Gastroesophageal sphincter (tissue), 4 donors: ENCODE measurements at regions not wholly inside any gene's neighbourhood (a gene's known extent, or its start where the extent isn't known, plus 50 kb on each side); places are given as distances from the start of the nearest gene placed in this dataset.

ENCODE experiments used
- ATAC-seq: fragments of 150-250 bp; one replicate; pipeline ENCODE4 v1.9.1; 2016; ENCODE audit warnings: mild to moderate bottlenecking, moderate library complexity
- H3K27ac ChIP-seq, 4 donors: fragments of 200-600 bp; sonication (generic) in 3 of 4; 1 replicate in 3 of 4; 2 replicates in 1 of 4; pipeline ENCODE4 v1.5.1; 2016 to 2019
- H3K27me3 ChIP-seq: fragments of 200-600 bp; sonication (generic); one replicate; pipeline ENCODE4 v1.5.1; 2019
- H3K36me3 ChIP-seq, 2 donors: fragments of 200-600 bp; sonication (generic); one replicate each; pipeline ENCODE4 v1.5.1; 2019; ENCODE audit warnings: control low read depth in 1 of 2
- H3K4me1 ChIP-seq, 3 donors: fragments of 200-600 bp; sonication (generic); 1 replicate in 2 of 3; 2 replicates in 1 of 3; pipeline ENCODE4 v1.5.1; 2016 to 2019; ENCODE audit warnings: control low read depth in 2 of 3
- H3K4me3 ChIP-seq, 2 donors: fragments of 200-600 bp; sonication (generic); one replicate each; pipeline ENCODE4 v1.5.1; 2019; ENCODE audit warnings: mild to moderate bottlenecking in 1 of 2, moderate library complexity in 1 of 2
- H3K9me3 ChIP-seq, 3 donors: fragments of 200-600 bp; sonication (generic); one replicate each; pipeline ENCODE4 v1.5.1; 2017 to 2019; ENCODE audit warnings: control low read depth in 2 of 3
- CTCF ChIP-seq, 4 experiments: fragments of 200-600 bp in 2 of 4; fragments of 450-650 bp in 2 of 4; sonication (generic) in 1 of 4; IDR thresholded peaks; one replicate each; pipeline ENCODE4 v1.5.1; 2017 to 2019; ENCODE audit warnings: antibody characterized with exemption in 4 of 4, mild to moderate bottlenecking in 2 of 4, moderate library complexity in 2 of 4
- EP300 ChIP-seq: sonication (generic); formaldehyde crosslinking; IDR thresholded peaks from one replicate; pipeline ENCODE4 v1.6.1; 2017; ENCODE audit warnings: antibody characterized with exemption, mild to moderate bottlenecking
- POLR2A ChIP-seq, 2 donors: fragments of 450-650 bp; IDR thresholded peaks; one replicate each; pipeline ENCODE4 v1.6.1; 2017; ENCODE audit warnings: antibody characterized with exemption in 2 of 2, mild to moderate bottlenecking in 2 of 2, moderate library complexity in 1 of 2
- POLR2AphosphoS5 ChIP-seq: sonication (generic); formaldehyde crosslinking; IDR thresholded peaks from one replicate; pipeline ENCODE4 v1.6.1; 2017; ENCODE audit warnings: antibody characterized with exemption
- WGBS, 2 donors: methylation state at CpG; one replicate each; pipeline ENCODE4 v1.1.5; 2018; ENCODE audit warnings: low coverage in 1 of 2; 5-methylcytosine and 5-hydroxymethylcytosine counted together

GRCh38 chr3:69647511-69648110, 91.7 kb upstream of the MITF start:
- H3K27me3 ChIP-seq: no peaks in the 10 kb centered on the region
- peaks cover 0 to 23% (median 5%) of the 10 kb centered on the region in 3 donors for H3K4me1 ChIP-seq
- no peak overlapping the region for H3K27ac ChIP-seq
- H3K9me3 ChIP-seq: no peaks in the 10 kb centered on the region
- 69 to 79% methylated on average over 1 to 2 of the region's 3 CpGs for WGBS, 2 donors
- ATAC-seq: no peak
- TF ChIP-seq POLR2AphosphoS5 (no peak), POLR2A (IDR thresholded peaks at IDR 0.05) (no peak), CTCF (IDR thresholded peaks at IDR 0.05) (no peak), EP300 (no peak)
- no peaks in the 10 kb centered on the region for H3K36me3 ChIP-seq
- no peak overlapping the region for H3K4me3 ChIP-seq

GRCh38 chr3:69647081-69647480, 92.2 kb upstream of the MITF start:
- no peaks in the 10 kb centered on the region for H3K9me3 ChIP-seq
- no peak overlapping the region for H3K4me3 ChIP-seq
- TF ChIP-seq POLR2AphosphoS5: no peak
- peaks cover 0 to 23% (median 5%) of the 10 kb centered on the region in 3 donors for H3K4me1 ChIP-seq
- no peaks in the 10 kb centered on the region for H3K27me3 ChIP-seq
- H3K36me3 ChIP-seq: no peaks in the 10 kb centered on the region
- H3K27ac ChIP-seq: no peak overlapping the region
- 87 to 90% methylated on average over 3 of the region's 3 CpGs for WGBS, 2 donors
- no peak for ATAC-seq

- Histone ChIP-seq H3K27ac (no peak overlapping the region), H3K27me3 (no peaks in the 10 kb centered on the region), H3K36me3 (no peaks in the 10 kb centered on the region), H3K4me3 (no peak overlapping the region), H3K9me3 (no peaks in the 10 kb centered on the region), H3K4me1 (peaks cover 0 to 23% (median 5%) of the 10 kb centered on the region in 3 donors)
- no peak for ATAC-seq
- 83 to 89% methylated on average over 7 to 9 of the region's 14 CpGs for WGBS, 2 donors
- TF ChIP-seq POLR2AphosphoS5: no peak
- TF ChIP-seq EP300: no peak
- TF ChIP-seq POLR2A (IDR thresholded peaks at IDR 0.05): no peak
Measured at GRCh38 chr3:69646287-69647067, 92.8 kb upstream of the MITF start.

- Histone ChIP-seq H3K27ac (no peak overlapping the region), H3K4me3 (no peak overlapping the region), H3K36me3 (no peaks in the 10 kb centered on the region), H3K4me1 (no peaks in the 10 kb centered on the region), H3K27me3 (no peaks in the 10 kb centered on the region), H3K9me3 (no peaks in the 10 kb centered on the region)
- 59 to 91% methylated on average over 3 to 5 of the region's 5 CpGs for WGBS, 2 donors
- no peak for TF ChIP-seq POLR2A (IDR thresholded peaks at IDR 0.05)
- no peak for TF ChIP-seq CTCF (IDR thresholded peaks at IDR 0.05)
- TF ChIP-seq EP300: no peak
- no peak for TF ChIP-seq POLR2AphosphoS5
- ATAC-seq: no peak
Measured at GRCh38 chr3:69642606-69643005, 96.7 kb upstream of the MITF start.

GRCh38 chr3:69639851-69640250, 99.4 kb upstream of the MITF start:
- Histone ChIP-seq H3K4me1 (no peaks in the 10 kb centered on the region), H3K36me3 (no peaks in the 10 kb centered on the region), H3K9me3 (no peaks in the 10 kb centered on the region), H3K27ac (no peak overlapping the region), H3K27me3 (no peaks in the 10 kb centered on the region), H3K4me3 (no peak overlapping the region)
- 42% methylated on average over 1 of the region's 1 CpG; no CpG with 5 or more reads in 1 of the 2 donors for WGBS, 2 donors
- no peak for TF ChIP-seq CTCF (IDR thresholded peaks at IDR 0.05)
- no peak for TF ChIP-seq POLR2AphosphoS5
- TF ChIP-seq POLR2A (IDR thresholded peaks at IDR 0.05): no peak
- no peak for TF ChIP-seq EP300
- no peak for ATAC-seq

DNA sequence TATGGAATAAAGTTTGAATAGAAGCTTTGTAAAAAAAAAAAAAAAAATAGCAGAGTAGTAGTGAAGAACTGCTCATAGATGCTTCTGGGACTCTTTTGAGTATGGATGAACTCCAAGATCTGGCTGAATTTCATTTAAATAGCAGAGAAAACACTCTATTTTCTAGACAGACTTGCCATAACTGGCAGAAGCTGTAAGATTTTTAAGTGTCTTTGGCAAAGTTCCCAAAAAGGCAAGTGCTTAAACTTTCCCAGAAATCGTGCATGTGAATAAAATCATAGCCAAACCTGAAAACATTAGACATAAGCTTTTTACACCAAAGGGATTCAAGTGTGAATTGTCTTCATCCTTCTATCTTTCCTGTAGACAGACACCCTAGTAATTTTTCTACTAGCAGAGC, 110.3 kb upstream of the MITF start:
- Histone ChIP-seq H3K27me3 (no peaks in the 10 kb centered on the region), H3K4me3 (no peak overlapping the region), H3K9me3 (peaks cover 0 to 18% (median 0%) of the 10 kb centered on the region in 3 donors), H3K4me1 (no peaks in the 10 kb centered on the region), H3K27ac (no peak overlapping the region), H3K36me3 (no peaks in the 10 kb centered on the region)
- TF ChIP-seq POLR2A (IDR thresholded peaks at IDR 0.05) (no peak), POLR2AphosphoS5 (no peak), EP300 (no peak)
- no peak for ATAC-seq
- WGBS, 2 donors: 0 to 8% methylated on average over 1 of the region's 1 CpG
